PC-9 (cell line): ENCODE measurements at regions not wholly inside any gene's neighbourhood (a gene's known extent, or its start where the extent isn't known, plus 50 kb on each side); places are given as distances from the start of the nearest gene placed in this dataset.

Experiments used
- BruUV-seq: library from RNA; stranded (reverse); fragments of 400-500 nt; replicated peaks from 2 replicates; lab custom pipeline; 2021; lab: Mats Ljungman, UMichigan
- CTCF ChIA-PET: fragments of 300-600 bp; sonication (Branson Sonifier 250); formaldehyde crosslinking; loops from one replicate; lab custom pipeline; 2022; ENCODE audit warnings: antibody characterized with exemption; lab: Charles Lee
- POLR2A ChIA-PET: fragments of 300-600 bp; sonication (Branson Sonifier 250); formaldehyde crosslinking; loops from one replicate; lab custom pipeline; 2022; ENCODE audit warnings: antibody characterized with exemption; ENCODE audit not compliant: unreplicated experiment; lab: Charles Lee
- DNase-seq, 2 experiments: peaks; one replicate each; pipeline versions ENCODE4 v3.0.0 to v3.0.0-alpha.2; 2015 to 2022; ENCODE audit warnings: mixed read lengths in 1 of 2
- H2AFZ ChIP-seq: fragments of 200-600 bp; sonication (generic); 2 replicates; pipeline ENCODE4 v1.8.1; 2017; ENCODE audit warnings: antibody characterized with exemption
- H3F3A ChIP-seq: fragments of 200-600 bp; sonication (generic); 2 replicates; pipeline ENCODE4 v1.8.1; 2017; ENCODE audit warnings: antibody characterized with exemption, mild to moderate bottlenecking, low read depth; ENCODE audit not compliant: insufficient read depth
- H3K27ac ChIP-seq: fragments of 200-600 bp; sonication (generic); 2 replicates; pipeline ENCODE4 v1.6.1; 2016; ENCODE audit warnings: mixed run types
- H3K27me3 ChIP-seq: fragments of 200-600 bp; sonication (generic); 2 replicates; pipeline ENCODE4 v1.6.1; 2016; ENCODE audit warnings: low read depth, mixed run types; ENCODE audit not compliant: insufficient read depth
- H3K36me3 ChIP-seq: fragments of 200-600 bp; sonication (generic); 2 replicates; pipeline ENCODE4 v1.6.1; 2016; ENCODE audit warnings: low read depth, mixed run types
- H3K4me1 ChIP-seq: fragments of 200-600 bp; sonication (generic); replicated peaks from 2 replicates; pipeline ENCODE4 v1.6.1; 2016; ENCODE audit warnings: mixed run types; ENCODE audit not compliant: insufficient read depth
- H3K4me2 ChIP-seq: fragments of 200-600 bp; sonication (generic); 2 replicates; pipeline ENCODE4 v1.6.1; 2017; ENCODE audit warnings: mixed run types
- H3K4me3 ChIP-seq: fragments of 200-600 bp; sonication (generic); 2 replicates; pipeline ENCODE4 v1.6.1; 2016; ENCODE audit warnings: mixed run types
- H3K79me2 ChIP-seq: fragments of 200-600 bp; sonication (generic); 2 replicates; pipeline ENCODE4 v1.6.1; 2017; ENCODE audit warnings: low read depth, mixed run types
- H3K9me2 ChIP-seq: fragments of 200-600 bp; sonication (generic); 2 replicates; pipeline ENCODE4 v1.8.1; 2017; ENCODE audit warnings: mild to moderate bottlenecking; ENCODE audit not compliant: insufficient read depth
- H3K9me3 ChIP-seq: fragments of 200-600 bp; sonication (generic); 2 replicates; pipeline ENCODE4 v1.8.1; 2016; ENCODE audit warnings: low read depth; ENCODE audit not compliant: insufficient read depth
- H4K20me1 ChIP-seq: fragments of 200-600 bp; sonication (generic); 2 replicates; pipeline ENCODE4 v1.8.1; 2017; ENCODE audit not compliant: insufficient read depth
- CTCF ChIP-seq: fragments of 200-600 bp; sonication (generic); conservative IDR thresholded peaks from 2 replicates; pipeline ENCODE4 v1.6.1; 2017; ENCODE audit warnings: mixed run types, antibody characterized with exemption, mild to moderate bottlenecking, moderate library complexity
- EZH2 ChIP-seq: fragments of 200-600 bp; sonication (generic); IDR thresholded peaks from 2 replicates; pipeline ENCODE4 v1.8.0; 2017; ENCODE audit warnings: antibody characterized with exemption, low read depth
- intact Hi-C: fragments of 100-400 bp; cut with micrococcal nuclease; formaldehyde crosslinking; loops from one replicate; pipeline ENCODE4 v1.10.0; 2022; ENCODE audit not compliant: unreplicated experiment

- no TSS peak for BruUV-seq
- no peaks in the 10 kb centered on the region for H3K9me2 ChIP-seq
- no peaks in the 10 kb centered on the region for H3F3A ChIP-seq
- no peak for DNase-seq
- no peaks in the 10 kb centered on the region for H3K36me3 ChIP-seq
- H3K27me3 ChIP-seq: no peaks in the 10 kb centered on the region
- peaks cover 19% of the 10 kb centered on the region for H3K4me1 ChIP-seq
- no peaks in the 10 kb centered on the region for H3K79me2 ChIP-seq
- H3K4me3 ChIP-seq: no peak overlapping the region
- no peaks in the 10 kb centered on the region for H4K20me1 ChIP-seq
- CTCF ChIA-PET: no interaction called here
- no peak overlapping the region for H3K4me2 ChIP-seq
- no peak overlapping the region for H3K27ac ChIP-seq
- H3K9me3 ChIP-seq: no peaks in the 10 kb centered on the region
- intact Hi-C loops: no loop called here
- POLR2A ChIA-PET: interaction anchor here (0.7 kb wide), 1 partner anchor 1066 kb away, joined by 7 read pairs; no protein-coding TSS in a partner anchor
- no peak overlapping the region for H2AFZ ChIP-seq
- TF ChIP-seq CTCF (no peak), EZH2 (no peak)
Measured at GRCh38 chr1:183716286-183716685, 63.2 kb upstream of the APOBEC4 start.

- ChIA-PET POLR2A (no interaction called here), CTCF (no interaction called here)
- Histone ChIP-seq H3K9me3 (no peaks in the 10 kb centered on the region), H3K27me3 (no peaks in the 10 kb centered on the region), H3K79me2 (no peaks in the 10 kb centered on the region), H3K4me2 (no peak overlapping the region), H4K20me1 (no peaks in the 10 kb centered on the region), H3K4me3 (no peak overlapping the region), H3K36me3 (no peaks in the 10 kb centered on the region), H2AFZ (no peak overlapping the region), H3K4me1 (no peaks in the 10 kb centered on the region), H3F3A (no peaks in the 10 kb centered on the region), H3K9me2 (no peaks in the 10 kb centered on the region), H3K27ac (no peak overlapping the region)
- TF ChIP-seq CTCF: no peak
- TF ChIP-seq EZH2: no peak
- intact Hi-C loops: no loop called here
- BruUV-seq: no TSS peak
- no peak for DNase-seq
Measured at GRCh38 chr1:183711741-183712361, 58.7 kb upstream of the APOBEC4 start.

- Histone ChIP-seq H3K27ac (no peak overlapping the region), H3K9me2 (no peaks in the 10 kb centered on the region), H4K20me1 (no peaks in the 10 kb centered on the region), H3K4me1 (no peaks in the 10 kb centered on the region), H3K4me2 (no peak overlapping the region), H2AFZ (no peak overlapping the region), H3F3A (no peaks in the 10 kb centered on the region), H3K27me3 (no peaks in the 10 kb centered on the region), H3K79me2 (no peaks in the 10 kb centered on the region), H3K36me3 (no peaks in the 10 kb centered on the region), H3K4me3 (no peak overlapping the region), H3K9me3 (no peaks in the 10 kb centered on the region)
- BruUV-seq: no TSS peak
- TF ChIP-seq CTCF (no peak), EZH2 (no peak)
- POLR2A ChIA-PET: no interaction called here
- CTCF ChIA-PET: no interaction called here
- no peak for DNase-seq
- intact Hi-C loops: no loop called here
Measured at GRCh38 chr1:183711165-183711682, 58.1 kb upstream of the APOBEC4 start.
